Panc1 (cell line): ENCODE measurements at regions not wholly inside any gene's neighbourhood (a gene's known extent, or its start where the extent isn't known, plus 50 kb on each side); places are given as distances from the start of the nearest gene placed in this dataset.

Source experiments
- ATAC-seq: fragments of 200-7000 bp; cut with Tn5 transposase; 2 replicates; pipeline ENCODE4 v1.9.1; 2020; ENCODE audit warnings: mild to moderate bottlenecking, moderate library complexity
- BruUV-seq: library from RNA; stranded (reverse); fragments of 400-500 nt; replicated peaks from 2 replicates; lab custom pipeline; 2021; lab: Mats Ljungman, UMichigan
- CTCF ChIA-PET: fragments of 300-600 bp; sonication (Branson Sonifier 250); formaldehyde crosslinking; loops from one replicate; lab custom pipeline; 2022; ENCODE audit warnings: antibody characterized with exemption; lab: Charles Lee
- POLR2A ChIA-PET: fragments of 300-600 bp; sonication (Branson Sonifier 250); formaldehyde crosslinking; loops from one replicate; lab custom pipeline; 2022; ENCODE audit warnings: antibody characterized with exemption; lab: Charles Lee
- DNase-seq: peaks from one replicate; pipeline ENCODE4 v3.0.0-alpha.2; 2010; ENCODE audit warnings: low read depth, low spot score
- H3K27ac ChIP-seq: 2 replicates; pipeline ENCODE4 v1.5.1; 2011; ENCODE audit warnings: mild to moderate bottlenecking, low read length, inconsistent platforms
- H3K27me3 ChIP-seq: fragments of 200-500 bp; sonication (Bioruptor generic); 2 replicates; pipeline ENCODE4 v1.6.0; 2014; ENCODE audit warnings: low read length, inconsistent platforms; ENCODE audit not compliant: control insufficient read depth, insufficient read depth
- H3K36me3 ChIP-seq: fragments of 200-500 bp; sonication (Bioruptor generic); 2 replicates; pipeline ENCODE4 v1.5.1; 2014; ENCODE audit warnings: inconsistent platforms, mild to moderate bottlenecking, low read length, moderate library complexity; ENCODE audit not compliant: control insufficient read depth, insufficient read depth
- H3K4me1 ChIP-seq: 2 replicates; pipeline ENCODE4 v1.5.1; 2011; ENCODE audit warnings: inconsistent platforms, mild to moderate bottlenecking, low read length, moderate library complexity; ENCODE audit not compliant: control insufficient read depth, insufficient read depth
- H3K4me3 ChIP-seq, 2 experiments: 2 replicates each; pipeline ENCODE4 v1.5.1; 2011 to 2012; ENCODE audit warnings: low read depth in 2 of 2, low read length in 2 of 2, mild to moderate bottlenecking in 2 of 2, inconsistent platforms in 1 of 2, moderate library complexity in 1 of 2
- H3K9me3 ChIP-seq: fragments of 200-500 bp; sonication (Bioruptor generic); 2 replicates; pipeline ENCODE4 v1.5.1; 2014; ENCODE audit warnings: low read depth, mild to moderate bottlenecking, inconsistent platforms, low read length, moderate library complexity; ENCODE audit not compliant: control insufficient read depth, insufficient read depth
- POLR2AphosphoS5 ChIP-seq: IDR thresholded peaks from 2 replicates; pipeline ENCODE4 v1.6.1; 2012; ENCODE audit warnings: mild to moderate bottlenecking, low read depth, low read length, moderate library complexity
- SIN3A ChIP-seq: IDR thresholded peaks from 2 replicates; pipeline ENCODE4 v1.6.1; 2012; ENCODE audit warnings: low read depth, mild to moderate bottlenecking, low read length, moderate library complexity, borderline replicate concordance; ENCODE audit not compliant: insufficient read depth
- TCF7L2 ChIP-seq: IDR thresholded peaks from 2 replicates; pipeline ENCODE4 v1.6.1; 2011; ENCODE audit warnings: mild to moderate bottlenecking, low read depth, low read length, inconsistent platforms
- in situ Hi-C: cut with HindIII; loops from 2 replicates; pipeline ENCODE4 v1.10.0; 2016; ENCODE audit warnings: low sequenced_read_pairs, low pct_unique_long_range_greater_than_20kb
- intact Hi-C: fragments of 100-400 bp; cut with micrococcal nuclease; formaldehyde crosslinking; loops from one replicate; pipeline ENCODE4 v1.10.0; 2022; ENCODE audit not compliant: unreplicated experiment
- TF ChIP-seq, protein P1 (sequence below): fragments of 450-650 bp; IDR thresholded peaks from 2 replicates; pipeline ENCODE4 v1.5.1; 2017; ENCODE audit warnings: mild to moderate bottlenecking
- TF ChIP-seq, protein P2 (sequence below), 2 experiments: IDR thresholded peaks; 2 replicates each; pipeline ENCODE4 v1.6.1; 2011 to 2012; ENCODE audit warnings: low read depth in 2 of 2, control low read depth in 1 of 2, low read length in 1 of 2, mild to moderate bottlenecking in 1 of 2, moderate library complexity in 1 of 2; ENCODE audit not compliant: insufficient read depth in 1 of 2

DNA sequence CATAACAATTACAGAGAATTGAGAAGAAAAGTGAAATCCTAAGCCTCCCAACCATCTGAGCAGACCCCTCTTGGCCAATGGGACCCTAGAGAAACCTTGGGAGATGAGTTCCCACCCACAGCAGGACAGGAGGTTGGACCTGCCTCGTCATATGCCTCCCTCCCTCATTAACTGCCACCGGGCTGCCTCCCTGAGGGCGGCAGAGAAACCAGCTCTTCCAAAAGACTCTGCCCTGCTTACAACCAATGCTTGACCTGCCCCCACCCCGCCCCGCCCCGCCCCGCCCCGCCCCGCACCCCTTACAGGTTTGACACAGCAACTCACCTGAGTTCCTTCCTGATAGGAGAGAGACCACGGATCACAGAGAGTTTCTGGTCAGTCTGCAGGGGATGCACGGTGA is 86.1 kb downstream of the ADRA2C start:
- peaks cover 2% of the 10 kb centered on the region; the same call in 1 of the 2 replicates for H3K27me3 ChIP-seq
- BruUV-seq = no TSS peak
- intact Hi-C loops (no loop called here), in situ Hi-C loops (no loop called here)
- no peak overlapping the region for H3K4me3 ChIP-seq
- ATAC-seq (no peak), DNase-seq (no peak)
- ChIA-PET POLR2A (no interaction called here), CTCF (no interaction called here)
- no peak overlapping the region for H3K27ac ChIP-seq
- no peaks in the 10 kb centered on the region for H3K9me3 ChIP-seq
- H3K4me1 ChIP-seq = no peaks in the 10 kb centered on the region
- TF ChIP-seq, protein P1, sequence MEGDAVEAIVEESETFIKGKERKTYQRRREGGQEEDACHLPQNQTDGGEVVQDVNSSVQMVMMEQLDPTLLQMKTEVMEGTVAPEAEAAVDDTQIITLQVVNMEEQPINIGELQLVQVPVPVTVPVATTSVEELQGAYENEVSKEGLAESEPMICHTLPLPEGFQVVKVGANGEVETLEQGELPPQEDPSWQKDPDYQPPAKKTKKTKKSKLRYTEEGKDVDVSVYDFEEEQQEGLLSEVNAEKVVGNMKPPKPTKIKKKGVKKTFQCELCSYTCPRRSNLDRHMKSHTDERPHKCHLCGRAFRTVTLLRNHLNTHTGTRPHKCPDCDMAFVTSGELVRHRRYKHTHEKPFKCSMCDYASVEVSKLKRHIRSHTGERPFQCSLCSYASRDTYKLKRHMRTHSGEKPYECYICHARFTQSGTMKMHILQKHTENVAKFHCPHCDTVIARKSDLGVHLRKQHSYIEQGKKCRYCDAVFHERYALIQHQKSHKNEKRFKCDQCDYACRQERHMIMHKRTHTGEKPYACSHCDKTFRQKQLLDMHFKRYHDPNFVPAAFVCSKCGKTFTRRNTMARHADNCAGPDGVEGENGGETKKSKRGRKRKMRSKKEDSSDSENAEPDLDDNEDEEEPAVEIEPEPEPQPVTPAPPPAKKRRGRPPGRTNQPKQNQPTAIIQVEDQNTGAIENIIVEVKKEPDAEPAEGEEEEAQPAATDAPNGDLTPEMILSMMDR = no peak
- TF ChIP-seq TCF7L2 = no peak
- TF ChIP-seq, protein P2, sequence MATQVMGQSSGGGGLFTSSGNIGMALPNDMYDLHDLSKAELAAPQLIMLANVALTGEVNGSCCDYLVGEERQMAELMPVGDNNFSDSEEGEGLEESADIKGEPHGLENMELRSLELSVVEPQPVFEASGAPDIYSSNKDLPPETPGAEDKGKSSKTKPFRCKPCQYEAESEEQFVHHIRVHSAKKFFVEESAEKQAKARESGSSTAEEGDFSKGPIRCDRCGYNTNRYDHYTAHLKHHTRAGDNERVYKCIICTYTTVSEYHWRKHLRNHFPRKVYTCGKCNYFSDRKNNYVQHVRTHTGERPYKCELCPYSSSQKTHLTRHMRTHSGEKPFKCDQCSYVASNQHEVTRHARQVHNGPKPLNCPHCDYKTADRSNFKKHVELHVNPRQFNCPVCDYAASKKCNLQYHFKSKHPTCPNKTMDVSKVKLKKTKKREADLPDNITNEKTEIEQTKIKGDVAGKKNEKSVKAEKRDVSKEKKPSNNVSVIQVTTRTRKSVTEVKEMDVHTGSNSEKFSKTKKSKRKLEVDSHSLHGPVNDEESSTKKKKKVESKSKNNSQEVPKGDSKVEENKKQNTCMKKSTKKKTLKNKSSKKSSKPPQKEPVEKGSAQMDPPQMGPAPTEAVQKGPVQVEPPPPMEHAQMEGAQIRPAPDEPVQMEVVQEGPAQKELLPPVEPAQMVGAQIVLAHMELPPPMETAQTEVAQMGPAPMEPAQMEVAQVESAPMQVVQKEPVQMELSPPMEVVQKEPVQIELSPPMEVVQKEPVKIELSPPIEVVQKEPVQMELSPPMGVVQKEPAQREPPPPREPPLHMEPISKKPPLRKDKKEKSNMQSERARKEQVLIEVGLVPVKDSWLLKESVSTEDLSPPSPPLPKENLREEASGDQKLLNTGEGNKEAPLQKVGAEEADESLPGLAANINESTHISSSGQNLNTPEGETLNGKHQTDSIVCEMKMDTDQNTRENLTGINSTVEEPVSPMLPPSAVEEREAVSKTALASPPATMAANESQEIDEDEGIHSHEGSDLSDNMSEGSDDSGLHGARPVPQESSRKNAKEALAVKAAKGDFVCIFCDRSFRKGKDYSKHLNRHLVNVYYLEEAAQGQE (IDR thresholded peaks at IDR 0.05; ENCODE audit: insufficient read depth in 1 of 2, low read depth in 2 of 2, low read length in 1 of 2) = no peak
- no peak for TF ChIP-seq POLR2AphosphoS5
- no peak for TF ChIP-seq SIN3A
- H3K36me3 ChIP-seq = no peaks in the 10 kb centered on the region

DNA sequence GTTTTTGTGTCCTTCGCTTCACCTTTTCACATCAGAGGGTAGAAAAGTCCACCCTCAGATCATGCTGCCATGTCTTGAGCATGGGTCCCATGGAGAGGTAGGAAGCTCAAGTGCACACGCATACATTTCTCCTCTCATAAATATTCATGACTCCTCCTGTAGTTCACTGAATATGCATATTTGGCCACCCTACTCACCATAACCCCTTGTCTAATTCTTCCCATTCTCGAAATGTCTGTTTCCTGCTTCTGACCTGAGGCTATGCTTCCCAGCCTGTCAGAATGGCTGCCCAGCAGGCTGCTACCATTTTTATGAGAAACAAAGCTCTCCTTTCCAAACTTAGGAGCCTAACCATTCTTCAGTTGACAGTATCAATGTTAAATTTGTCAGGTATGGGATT is 86.5 kb downstream of the ADRA2C start:
- intact Hi-C loops (no loop called here), in situ Hi-C loops (no loop called here)
- TF ChIP-seq, protein P2 (IDR thresholded peaks at IDR 0.05; ENCODE audit: insufficient read depth in 1 of 2, low read depth in 2 of 2, low read length in 1 of 2) = no peak
- TF ChIP-seq, protein P1 = no peak
- Histone ChIP-seq H3K9me3 (no peaks in the 10 kb centered on the region), H3K4me1 (no peaks in the 10 kb centered on the region), H3K27ac (no peak overlapping the region), H3K4me3 (no peak overlapping the region), H3K27me3 (peaks cover 2% of the 10 kb centered on the region; the same call in 1 of the 2 replicates), H3K36me3 (no peaks in the 10 kb centered on the region)
- no peak for DNase-seq
- ATAC-seq = no peak
- CTCF ChIA-PET = no interaction called here
- POLR2A ChIA-PET = no interaction called here
- no TSS peak for BruUV-seq
